Stimulated activated CD8-positive, alpha-beta memory T cell treated with anti-CD3 and anti-CD28 coated beads, Interleukin-15, amount 100 ng/mL, for 48 hours (primary cell): ENCODE measurements at regions not wholly inside any gene's neighbourhood (a gene's known extent, or its start where the extent isn't known, plus 50 kb on each side); places are given as distances from the start of the nearest gene placed in this dataset.
"Not testable (repeated sequence)": the region's sequence is repeated elsewhere in the genome, so short reads cannot be mapped to it uniquely, and the experiment has no call there.

Experiments used
- DNase-seq, 2 donors: peaks; one replicate each; pipeline ENCODE4 v3.0.0-alpha.2; 2020; ENCODE audit warnings: low read depth in 2 of 2

GRCh38 chrY:19055232-19056137, 281.9 kb upstream of the HSFY2 start:
- DNase-seq: no peak

- no peak for DNase-seq
Observed at GRCh38 chrY:19053806-19054205, 280.3 kb upstream of the HSFY2 start.

GRCh38 chrY:19051021-19051420, 277.5 kb upstream of the HSFY2 start:
- DNase-seq: no peak

DNA sequence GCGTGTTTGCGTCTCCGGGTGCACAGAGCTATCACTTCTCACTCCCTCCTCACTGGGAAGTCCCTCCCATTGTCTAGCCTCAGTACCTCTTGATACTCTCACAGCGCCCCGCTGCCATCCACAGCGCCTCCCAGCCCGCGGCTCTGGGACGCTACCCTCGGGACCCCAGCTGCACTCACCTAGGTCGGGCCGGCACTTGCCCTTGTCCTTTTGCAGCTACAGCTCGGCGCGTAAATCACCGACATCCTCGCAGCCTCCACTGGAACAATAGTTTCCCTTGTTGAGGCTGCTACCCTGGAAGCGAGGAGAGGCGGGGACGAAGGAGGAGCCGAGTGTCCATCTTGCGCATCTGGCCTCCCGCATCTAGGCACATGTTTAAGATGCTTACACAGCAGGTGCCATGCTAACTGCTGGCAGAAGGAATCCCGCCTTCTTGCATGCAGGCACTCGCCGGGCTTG, 269.5 kb upstream of the HSFY2 start:
- no peak for DNase-seq

DNA sequence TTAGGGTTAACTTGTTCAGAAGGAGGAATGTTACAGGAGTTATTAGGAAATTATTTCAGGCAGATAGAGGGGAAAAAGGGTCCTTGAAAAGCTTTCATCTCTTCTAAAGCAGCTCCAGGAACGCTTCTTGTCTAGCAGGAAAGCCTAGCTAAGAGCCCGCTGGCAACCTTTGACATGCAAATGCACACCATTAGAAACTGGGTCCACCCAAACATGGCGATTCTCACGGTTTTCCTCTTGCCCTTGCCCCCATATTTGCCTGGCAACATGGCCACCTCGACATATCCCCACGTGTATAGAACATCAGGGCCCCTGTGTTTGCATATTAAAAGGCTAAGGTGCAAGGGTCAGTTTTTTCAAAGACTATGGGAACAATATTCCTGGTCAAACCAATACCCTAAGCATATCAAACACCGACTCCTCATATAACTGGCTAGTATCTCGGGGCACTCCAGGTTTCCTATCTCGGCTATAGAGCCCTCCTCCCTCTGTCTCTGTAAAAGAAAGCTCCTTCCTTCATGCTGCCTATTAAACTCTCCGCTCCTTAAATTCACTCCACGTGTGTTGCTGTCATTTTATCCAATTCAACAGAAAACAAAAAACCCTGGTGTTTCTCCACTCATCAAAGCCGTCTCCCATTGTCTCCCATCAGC, 268.9 kb upstream of the HSFY2 start:
- DNase-seq: no peak

DNA sequence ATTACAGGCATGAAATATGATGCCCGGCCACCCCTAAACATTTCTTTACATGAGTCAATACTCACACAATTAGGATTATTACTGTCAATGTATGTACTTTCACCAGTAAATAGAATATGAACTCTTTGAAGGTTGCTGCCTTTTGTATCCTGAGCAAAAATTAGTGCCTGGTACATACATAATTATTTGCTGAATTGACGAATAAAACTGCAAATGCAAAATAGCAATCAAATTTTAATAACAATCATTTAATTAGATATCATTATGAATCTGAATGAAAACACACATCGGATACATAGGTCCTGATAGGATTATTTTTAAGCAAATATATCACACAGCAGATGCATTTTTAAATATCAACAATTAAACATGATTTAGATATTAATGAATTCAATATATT, 253.1 kb upstream of the HSFY2 start:
- DNase-seq: no peak

- DNase-seq: no peak
Observed at GRCh38 chrY:19023934-19024333, 250.4 kb upstream of the HSFY2 start.

- no peak for DNase-seq
Observed at GRCh38 chrY:19020193-19020592, 246.7 kb upstream of the HSFY2 start.

DNA sequence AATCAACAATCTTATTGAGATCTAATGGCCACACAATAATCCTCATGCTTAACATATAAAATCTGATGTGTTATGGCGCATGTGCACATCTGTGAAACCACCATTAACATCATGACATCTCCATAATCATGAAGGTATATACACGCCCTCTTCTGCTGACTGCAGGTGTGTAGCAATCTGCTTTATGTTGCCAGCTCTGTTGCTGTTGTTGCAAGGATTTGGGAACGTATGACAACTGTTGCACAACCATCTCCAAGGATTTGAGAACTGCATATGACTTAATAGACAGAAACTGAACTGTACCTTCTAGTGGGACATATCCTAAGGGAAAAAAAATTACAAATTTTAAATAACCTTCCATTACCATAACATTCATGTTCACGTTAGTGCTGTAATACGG, 243.5 kb upstream of the HSFY2 start:
- no peak for DNase-seq

GRCh38 chrY:19015854-19016253, 242.3 kb upstream of the HSFY2 start:
- no peak for DNase-seq

DNA sequence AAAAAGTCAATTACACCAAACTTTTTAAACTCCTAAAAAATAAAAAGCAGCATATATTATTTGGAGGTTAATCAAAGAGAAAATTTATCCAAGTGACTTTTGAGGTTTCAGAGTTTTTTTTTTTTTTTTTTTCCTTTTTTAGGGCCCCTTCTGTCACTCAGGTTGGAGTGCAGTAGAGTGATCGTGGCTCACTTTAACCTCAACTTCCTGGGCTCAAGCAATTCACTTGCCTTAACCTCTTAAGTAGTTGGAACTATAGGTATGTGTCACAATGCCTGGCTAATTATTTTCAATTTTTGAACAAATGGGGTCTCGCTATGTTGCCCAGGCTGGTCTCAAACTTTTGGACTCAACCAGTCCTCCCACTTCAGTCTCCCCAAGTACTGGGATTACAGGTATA, 241.7 kb upstream of the HSFY2 start:
- no peak for DNase-seq

DNA sequence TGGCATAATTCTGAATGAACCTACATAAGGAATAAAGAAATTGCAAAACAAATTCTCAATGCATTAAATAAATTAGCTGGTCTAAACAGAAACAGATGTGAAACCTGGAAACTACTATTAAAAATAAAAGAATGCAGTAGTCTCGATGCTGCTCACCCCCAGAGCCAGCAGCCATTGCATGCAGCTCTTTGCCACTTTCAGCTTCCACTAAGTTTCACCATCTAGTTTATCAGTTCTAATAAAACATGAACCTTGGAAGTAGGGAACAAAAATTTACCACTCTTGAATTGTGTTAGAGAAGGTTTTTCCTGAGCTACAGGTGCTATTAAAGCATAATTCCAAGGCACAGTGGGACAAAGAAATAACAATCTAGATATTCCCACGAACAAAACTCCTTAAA, 239.4 kb upstream of the HSFY2 start:
- DNase-seq: no peak

- no peak for DNase-seq
Observed at GRCh38 chrY:19011605-19012090, 238.1 kb upstream of the HSFY2 start.

GRCh38 chrY:19006234-19006633, 232.7 kb upstream of the HSFY2 start:
- DNase-seq: no peak

DNA sequence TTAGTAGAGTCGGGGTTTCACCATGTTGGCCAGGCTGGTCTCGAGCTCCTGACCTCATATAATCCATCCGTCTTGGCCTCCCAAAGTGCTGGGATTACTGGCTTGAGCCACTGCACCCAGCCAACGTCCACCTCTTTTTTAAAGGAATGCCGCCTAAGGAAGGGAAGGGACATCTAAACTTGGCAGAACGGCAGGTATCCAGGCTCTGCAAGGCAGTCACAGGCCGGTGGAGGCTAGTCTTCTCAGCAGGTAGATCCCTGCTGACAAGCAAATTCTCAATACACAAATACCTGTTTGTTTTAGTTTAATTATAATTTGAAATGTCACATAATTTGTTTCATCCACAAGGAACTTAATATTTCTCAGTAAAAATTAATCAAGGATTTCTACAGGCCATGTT, 232.0 kb upstream of the HSFY2 start:
- no peak for DNase-seq

DNA sequence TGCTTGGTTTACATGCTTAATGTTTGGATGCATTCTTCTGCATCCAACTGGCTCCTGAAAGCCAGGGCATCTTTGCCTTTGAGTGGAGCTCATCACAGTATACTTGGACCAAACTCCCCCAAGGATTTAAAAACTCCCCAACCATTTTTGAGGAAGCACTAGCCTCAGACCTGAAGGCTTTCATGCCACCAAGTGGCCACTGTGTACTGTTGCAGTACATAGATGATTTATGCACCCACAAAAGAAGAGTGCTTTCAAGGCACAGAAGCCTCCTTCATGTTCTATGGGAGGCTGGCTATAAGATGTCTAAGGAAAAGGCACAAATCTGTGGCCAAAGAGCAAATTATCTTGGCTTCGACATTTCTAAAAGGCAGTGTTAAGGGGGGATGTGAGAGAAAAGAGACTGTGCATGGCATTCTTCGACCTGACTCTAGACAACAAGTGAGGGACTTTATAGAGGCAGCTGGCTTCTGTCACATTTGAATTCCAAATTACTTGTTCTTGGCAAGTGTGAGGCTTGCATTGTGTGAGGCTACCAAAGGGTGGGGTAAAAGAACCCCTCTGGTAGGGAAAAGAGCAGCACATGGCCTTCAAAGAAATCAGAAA, 224.2 kb upstream of the HSFY2 start:
- DNase-seq: no peak

DNA sequence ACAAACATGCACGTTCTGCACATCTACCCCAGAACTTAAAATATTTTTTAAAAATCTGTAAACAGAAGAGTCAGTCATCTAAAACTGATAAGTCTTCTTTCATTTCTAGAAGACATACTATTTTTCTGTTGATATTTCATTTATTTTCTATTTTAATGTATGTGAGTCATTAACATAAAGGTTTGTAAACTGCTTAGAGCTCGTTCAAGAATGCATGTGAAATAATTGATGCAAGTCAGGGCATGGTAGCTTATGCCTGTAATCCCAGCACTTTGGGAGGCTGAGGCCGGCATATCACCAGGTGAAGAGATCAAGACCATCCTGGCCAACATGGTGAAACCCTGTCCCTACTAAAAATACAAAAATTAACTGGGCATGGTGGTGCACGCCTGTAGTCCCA, 219.9 kb upstream of the HSFY2 start:
- no peak for DNase-seq

DNA sequence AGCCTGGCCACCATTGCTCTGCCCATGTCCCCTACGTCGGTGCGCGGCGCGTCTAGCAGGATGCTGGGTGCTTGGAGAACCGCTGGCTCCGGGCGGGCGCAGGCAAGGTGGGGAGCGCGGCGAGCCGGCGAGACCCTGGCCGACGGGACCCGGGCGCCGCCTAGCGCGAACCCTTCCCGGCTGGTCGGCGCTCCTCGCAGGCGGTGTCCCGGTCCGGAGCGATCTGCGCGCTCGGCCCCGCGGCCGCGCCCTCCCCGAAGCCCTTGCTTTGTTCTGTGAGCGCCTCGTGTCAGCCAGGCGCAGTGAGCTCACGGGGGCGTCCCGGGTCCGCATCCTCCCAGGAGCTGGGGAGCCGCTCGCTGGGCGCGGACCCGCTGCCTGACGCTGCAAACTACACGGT, 219.1 kb upstream of the HSFY2 start:
- DNase-seq: not testable (repeated sequence)

- DNase-seq: no peak
Observed at GRCh38 chrY:18989356-18989755, 215.8 kb upstream of the HSFY2 start.

DNA sequence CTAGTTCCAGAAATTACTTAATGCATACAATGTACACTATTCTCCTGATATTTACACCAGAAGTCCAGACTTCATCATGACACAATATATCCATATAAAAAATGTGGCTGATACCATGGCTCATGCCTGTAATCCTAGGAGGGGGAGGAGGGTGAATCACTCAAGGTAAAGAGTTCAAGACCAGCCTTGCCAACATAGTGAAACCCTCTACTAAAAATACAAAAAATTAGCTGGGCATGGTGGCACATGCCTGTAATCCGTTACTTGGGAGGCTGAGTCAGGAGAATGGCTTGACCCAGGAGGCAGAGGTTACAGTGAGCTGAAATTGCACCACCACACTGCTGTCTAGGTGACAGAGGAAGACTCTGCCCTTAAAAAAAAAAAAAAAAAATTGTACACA, 192.5 kb upstream of the HSFY2 start:
- no peak for DNase-seq

DNA sequence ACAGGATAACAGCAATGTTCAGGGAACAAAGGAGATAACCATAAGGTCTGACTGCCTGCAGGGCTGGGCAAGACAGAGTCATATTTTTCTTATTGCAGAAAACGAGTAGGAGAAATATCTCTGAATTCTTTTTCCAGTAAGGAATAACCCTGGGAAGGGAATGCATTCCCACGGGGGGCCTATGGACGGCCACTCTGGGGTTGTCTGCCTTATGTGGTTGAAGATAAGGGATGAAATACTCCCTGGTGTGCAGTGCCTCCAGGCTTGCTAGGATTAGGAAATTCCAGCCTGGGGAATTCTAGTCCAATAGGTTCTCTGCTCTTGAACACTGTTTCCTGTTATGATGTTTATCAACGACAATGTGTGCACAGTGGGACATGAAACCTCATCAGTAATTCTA, 185.3 kb upstream of the HSFY2 start:
- no peak for DNase-seq

GRCh38 chrY:18951657-18952435, 178.3 kb upstream of the HSFY2 start:
- no peak for DNase-seq
